GM12891 (cell line): ENCODE measurements at regions not wholly inside any gene's neighbourhood (a gene's known extent, or its start where the extent isn't known, plus 50 kb on each side); places are given as distances from the start of the nearest gene placed in this dataset.

Experiments
- POLR2A ChIP-seq: IDR thresholded peaks from 2 replicates; pipeline ENCODE4 v1.6.1; 2011; ENCODE audit warnings: low read depth, low read length, control low read depth
- SPI1 ChIP-seq: IDR thresholded peaks from 2 replicates; pipeline ENCODE4 v1.6.1; 2011; ENCODE audit warnings: low read depth, low read length, control low read depth

DNA sequence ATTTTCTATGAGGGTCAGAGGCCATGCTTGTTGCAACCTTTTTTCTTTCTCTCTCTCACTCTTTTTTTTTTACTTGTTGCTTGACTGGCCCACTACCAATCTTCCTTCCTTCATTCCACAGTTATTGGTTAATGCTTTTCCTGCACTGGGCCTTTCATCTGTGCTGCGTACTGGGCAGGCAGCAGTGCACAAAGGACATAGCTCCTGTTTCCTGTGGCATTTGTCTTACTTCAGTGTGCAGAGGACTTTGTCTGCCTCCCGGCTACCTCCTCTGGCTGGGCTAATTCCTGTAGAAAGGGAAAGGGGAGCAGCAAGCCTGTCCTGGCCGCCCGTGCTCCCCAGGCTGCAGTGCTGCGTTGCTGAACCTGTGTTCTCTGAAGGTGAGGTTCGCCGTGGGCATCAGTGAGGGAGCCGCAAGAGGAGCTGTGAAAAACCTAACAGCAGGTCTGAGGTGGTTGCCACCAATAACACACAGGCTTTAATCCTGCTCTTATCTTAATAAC, 93.7 kb upstream of the RGMA start:
- TF ChIP-seq POLR2A: no peak
- no peak for TF ChIP-seq SPI1
